ENCODE measurements at regions not wholly inside any gene's neighbourhood (a gene's known extent, or its start where the extent isn't known, plus 50 kb on each side); places are given as distances from the start of the nearest gene placed in this dataset.

DNA sequence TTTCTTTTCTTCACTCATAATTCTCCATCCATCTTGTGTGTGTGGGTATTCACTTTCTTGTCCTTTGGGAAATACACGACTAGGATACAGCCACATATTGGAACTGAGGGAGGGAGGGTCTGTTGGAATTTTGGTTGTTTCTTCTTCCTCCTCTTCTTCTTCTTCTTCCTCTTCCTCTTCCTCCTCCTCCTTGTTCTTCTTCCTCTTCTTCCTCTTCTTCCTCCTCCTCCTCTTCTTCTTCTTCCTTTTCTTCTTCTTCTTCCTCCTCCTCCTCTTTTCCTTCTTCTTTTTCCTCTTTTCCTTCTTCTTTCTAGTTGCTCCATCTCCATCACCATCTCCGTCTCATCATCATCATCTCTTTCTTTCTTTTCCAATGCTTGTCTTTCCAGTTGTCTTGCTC is 1307.3 kb upstream of the ZEB2 start:
- Histone ChIP-seq H3K27ac (no peak overlapping the region), H3K4me3 (no peak overlapping the region), H3K36me3 (no peaks in the 10 kb centered on the region), H3K9me3 (no peaks in the 10 kb centered on the region), H3K27me3 (no peaks in the 10 kb centered on the region), H3K4me1 (no peaks in the 10 kb centered on the region)
- DNase-seq (ENCODE audit: low spot score in 2 of 2), result no peak
- no peak for TF ChIP-seq POLR2AphosphoS5 (IDR thresholded peaks at IDR 0.05)
- no peak for TF ChIP-seq POLR2A (IDR thresholded peaks at IDR 0.05)
- TF ChIP-seq, protein P1, sequence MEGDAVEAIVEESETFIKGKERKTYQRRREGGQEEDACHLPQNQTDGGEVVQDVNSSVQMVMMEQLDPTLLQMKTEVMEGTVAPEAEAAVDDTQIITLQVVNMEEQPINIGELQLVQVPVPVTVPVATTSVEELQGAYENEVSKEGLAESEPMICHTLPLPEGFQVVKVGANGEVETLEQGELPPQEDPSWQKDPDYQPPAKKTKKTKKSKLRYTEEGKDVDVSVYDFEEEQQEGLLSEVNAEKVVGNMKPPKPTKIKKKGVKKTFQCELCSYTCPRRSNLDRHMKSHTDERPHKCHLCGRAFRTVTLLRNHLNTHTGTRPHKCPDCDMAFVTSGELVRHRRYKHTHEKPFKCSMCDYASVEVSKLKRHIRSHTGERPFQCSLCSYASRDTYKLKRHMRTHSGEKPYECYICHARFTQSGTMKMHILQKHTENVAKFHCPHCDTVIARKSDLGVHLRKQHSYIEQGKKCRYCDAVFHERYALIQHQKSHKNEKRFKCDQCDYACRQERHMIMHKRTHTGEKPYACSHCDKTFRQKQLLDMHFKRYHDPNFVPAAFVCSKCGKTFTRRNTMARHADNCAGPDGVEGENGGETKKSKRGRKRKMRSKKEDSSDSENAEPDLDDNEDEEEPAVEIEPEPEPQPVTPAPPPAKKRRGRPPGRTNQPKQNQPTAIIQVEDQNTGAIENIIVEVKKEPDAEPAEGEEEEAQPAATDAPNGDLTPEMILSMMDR (IDR thresholded peaks at IDR 0.05), result no peak
- intact Hi-C loops (cut with DNase I; ENCODE audit: low total_unique reads), result no loop called here

DNA sequence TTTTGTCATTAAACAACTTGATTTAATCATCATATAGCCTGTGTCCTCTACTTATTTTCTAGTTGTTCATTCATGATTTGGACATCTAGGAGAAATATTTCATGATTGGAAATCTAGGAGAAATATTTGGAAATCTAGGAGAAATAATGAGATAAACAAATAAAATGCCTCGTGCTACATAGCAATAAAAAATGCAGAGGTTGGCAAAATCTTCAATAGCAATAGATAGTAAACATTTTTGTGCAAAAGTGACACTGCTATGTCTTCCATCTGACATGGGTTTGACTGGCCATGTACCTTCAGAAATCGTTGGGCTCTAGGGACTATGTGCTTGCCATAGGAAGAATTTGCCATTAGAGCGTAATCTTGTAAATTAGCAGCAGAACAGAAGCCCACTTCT is 1304.5 kb upstream of the ZEB2 start:
- H3K27me3 ChIP-seq, result no peaks in the 10 kb centered on the region
- TF ChIP-seq, protein P1 (IDR thresholded peaks at IDR 0.05), result no peak
- TF ChIP-seq POLR2AphosphoS5 (IDR thresholded peaks at IDR 0.05) (no peak), POLR2A (IDR thresholded peaks at IDR 0.05) (no peak)
- no peak overlapping the region for H3K27ac ChIP-seq
- no peaks in the 10 kb centered on the region for H3K9me3 ChIP-seq
- no peaks in the 10 kb centered on the region for H3K36me3 ChIP-seq
- H3K4me1 ChIP-seq, result no peaks in the 10 kb centered on the region
- intact Hi-C loops (cut with DNase I; ENCODE audit: low total_unique reads), result no loop called here
- no peak for DNase-seq (ENCODE audit: low spot score in 2 of 2)
- H3K4me3 ChIP-seq, result no peak overlapping the region

DNA sequence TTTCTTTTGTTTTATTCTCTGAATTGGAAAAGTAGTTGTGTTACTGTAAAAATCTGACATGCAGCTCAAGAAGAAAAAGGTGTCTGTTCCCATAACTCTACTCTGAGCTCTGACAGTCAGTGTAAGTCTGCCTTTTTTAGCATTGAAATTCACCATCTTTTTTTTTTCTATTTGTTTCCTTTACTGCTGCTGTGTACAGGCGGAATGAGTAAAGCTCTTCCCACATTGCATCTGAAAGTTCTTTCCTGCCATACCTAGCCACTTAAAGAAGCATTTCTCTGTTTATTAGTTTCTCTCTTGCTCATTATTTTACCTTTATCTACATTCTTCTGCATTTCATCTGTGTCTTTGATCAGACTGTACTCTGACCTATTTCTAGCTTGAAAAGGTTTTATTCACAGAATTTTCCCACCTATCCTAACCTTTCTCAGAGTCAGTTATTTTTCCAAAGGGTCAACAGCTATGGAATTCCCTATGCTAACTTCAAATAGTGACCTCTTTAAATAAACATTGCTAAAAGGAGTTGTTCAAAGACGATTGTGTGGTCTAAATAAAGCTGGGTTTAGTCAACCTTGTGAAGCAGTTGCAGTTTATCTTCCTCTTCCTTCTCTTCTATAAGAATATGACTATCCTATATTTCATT is 1303.1 kb upstream of the ZEB2 start:
- H3K4me1 ChIP-seq, result no peaks in the 10 kb centered on the region

DNA sequence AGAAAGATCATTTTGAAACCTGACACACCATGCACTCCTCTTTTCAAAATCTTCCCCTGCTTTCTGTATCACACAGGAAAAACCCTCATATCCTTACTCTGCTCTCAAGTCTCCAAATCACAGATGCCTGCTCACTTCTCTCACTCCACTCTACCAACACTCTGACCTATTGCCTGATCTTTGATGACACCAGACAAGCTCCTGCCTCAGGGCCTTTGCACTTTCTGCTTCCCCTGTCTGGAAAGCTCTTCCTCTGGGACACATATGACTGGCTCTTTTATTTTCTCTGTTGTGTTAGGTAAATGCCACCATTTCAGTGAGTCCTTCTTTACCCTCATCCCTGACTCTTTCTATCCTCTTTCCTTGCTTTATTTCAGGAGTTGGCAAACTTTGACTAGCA is 1300.7 kb upstream of the ZEB2 start:
- Histone ChIP-seq H3K27me3 (no peaks in the 10 kb centered on the region), H3K36me3 (no peaks in the 10 kb centered on the region), H3K4me1 (no peaks in the 10 kb centered on the region), H3K4me3 (no peak overlapping the region), H3K9me3 (no peaks in the 10 kb centered on the region), H3K27ac (no peak overlapping the region)
- TF ChIP-seq, protein P1 (IDR thresholded peaks at IDR 0.05), result no peak
- TF ChIP-seq POLR2A (IDR thresholded peaks at IDR 0.05) (no peak), POLR2AphosphoS5 (IDR thresholded peaks at IDR 0.05) (no peak)
- intact Hi-C loops (cut with DNase I; ENCODE audit: low total_unique reads), result no loop called here
- DNase-seq (ENCODE audit: low spot score in 2 of 2), result no peak

More for the DNA sequence above, 1303.1 kb upstream of the ZEB2 start:
- no peak overlapping the region for H3K27ac ChIP-seq
- H3K36me3 ChIP-seq, result no peaks in the 10 kb centered on the region
- TF ChIP-seq, protein P1 (IDR thresholded peaks at IDR 0.05), result no peak
- TF ChIP-seq POLR2AphosphoS5 (IDR thresholded peaks at IDR 0.05) (no peak), POLR2A (IDR thresholded peaks at IDR 0.05) (no peak)
- DNase-seq (ENCODE audit: low spot score in 2 of 2), result no peak
- H3K9me3 ChIP-seq, result no peaks in the 10 kb centered on the region
- intact Hi-C loops (cut with DNase I; ENCODE audit: low total_unique reads), result no loop called here
- no peak overlapping the region for H3K4me3 ChIP-seq
- no peaks in the 10 kb centered on the region for H3K27me3 ChIP-seq

DNA sequence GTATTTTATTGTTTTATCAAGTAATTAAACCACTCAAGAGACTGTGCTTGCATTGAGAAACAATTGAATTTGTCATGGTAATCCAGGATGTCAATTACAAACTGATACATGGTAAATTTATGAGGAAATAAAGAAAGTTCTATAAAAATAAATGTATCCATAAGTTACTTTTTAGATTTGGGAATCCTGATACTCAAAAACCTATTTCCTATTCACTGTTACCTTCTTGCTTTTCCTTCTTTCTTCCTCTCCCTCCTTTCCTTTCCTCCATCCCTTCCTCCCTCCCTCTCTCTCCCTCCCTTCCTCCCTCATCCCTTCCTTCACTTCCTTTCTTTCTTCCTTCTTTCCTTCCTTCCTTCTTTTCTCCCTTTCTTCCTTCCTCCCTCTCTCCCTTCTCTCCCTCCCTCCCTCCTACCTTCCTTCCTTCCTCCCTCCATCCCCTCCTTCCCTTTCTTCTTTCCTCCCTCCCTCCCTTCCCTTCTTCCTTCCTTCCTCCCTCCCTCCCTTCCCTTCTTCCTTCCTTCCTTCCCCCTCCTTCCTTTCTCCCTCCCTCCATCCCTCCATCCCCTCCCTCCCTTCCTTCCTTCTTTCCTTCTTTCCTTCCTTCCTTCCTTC is 1299.1 kb upstream of the ZEB2 start:
- Histone ChIP-seq H3K27me3 (no peaks in the 10 kb centered on the region), H3K4me1 (no peaks in the 10 kb centered on the region), H3K9me3 (no peaks in the 10 kb centered on the region), H3K4me3 (no peak overlapping the region), H3K36me3 (no peaks in the 10 kb centered on the region), H3K27ac (no peak overlapping the region)
- no peak for DNase-seq (ENCODE audit: low spot score in 2 of 2)
- TF ChIP-seq POLR2A (IDR thresholded peaks at IDR 0.05) (no peak), POLR2AphosphoS5 (IDR thresholded peaks at IDR 0.05) (no peak)
- TF ChIP-seq, protein P1 (IDR thresholded peaks at IDR 0.05), result no peak
- intact Hi-C loops (cut with DNase I; ENCODE audit: low total_unique reads), result no loop called here
